NCI-H2029 (cell line): ENCODE measurements at regions not wholly inside any gene's neighbourhood (a gene's known extent, or its start where the extent isn't known, plus 50 kb on each side); places are given as distances from the start of the nearest gene placed in this dataset.

Source experiments
- DNase-seq: peaks from one replicate; lab custom pipeline; 2025; lab: John Stamatoyannopoulos, UW

- no peak for DNase-seq
These were observed 1503.7 kb downstream of the CDH11 start for GRCh38 chr16:63617990-63618763.

GRCh38 chr16:63617047-63617989, 1504.5 kb downstream of the CDH11 start:
- DNase-seq, result no peak

DNA sequence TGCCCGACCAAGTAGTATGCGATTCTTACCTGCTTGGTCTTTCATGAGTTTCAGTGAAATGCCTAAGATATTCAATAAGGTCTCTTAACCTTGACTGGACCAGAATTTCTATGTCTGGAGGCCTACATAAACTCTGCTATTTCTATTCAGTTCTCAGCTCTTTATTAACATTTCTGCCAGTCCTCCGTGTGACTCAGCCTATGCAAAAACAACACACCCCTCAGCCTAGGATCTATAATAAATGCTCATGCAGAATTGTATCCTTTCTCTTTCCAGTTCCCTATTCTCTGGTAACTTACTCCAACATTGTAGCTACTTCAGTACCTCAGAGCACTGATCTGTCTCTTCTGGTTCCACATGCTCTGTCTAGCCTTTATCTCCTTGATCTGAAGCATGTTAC, 1507.4 kb downstream of the CDH11 start:
- no peak for DNase-seq

DNA sequence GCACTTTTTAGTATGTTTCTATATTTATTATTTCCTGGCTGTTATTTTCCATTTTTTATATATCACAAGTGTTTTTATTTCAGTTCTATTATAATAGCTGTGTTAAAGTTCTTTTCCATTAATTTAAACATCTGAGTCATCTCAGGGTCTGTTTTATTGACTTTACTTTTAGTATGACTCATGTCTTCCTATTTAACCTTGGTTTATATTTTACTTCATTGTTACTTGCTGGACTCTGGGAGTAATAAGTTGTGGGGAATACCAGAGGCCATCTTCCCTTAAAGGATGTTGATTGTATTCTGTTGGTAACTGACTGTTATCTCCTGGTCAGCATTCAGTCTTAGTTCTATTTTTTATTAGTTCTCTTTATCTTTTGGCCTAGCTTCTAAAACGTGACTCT, 1508.2 kb downstream of the CDH11 start:
- no peak for DNase-seq

- DNase-seq, result no peak
These were observed 1509.2 kb downstream of the CDH11 start for GRCh38 chr16:63612462-63613227.

- no peak for DNase-seq
These were observed 1515.1 kb downstream of the CDH11 start for GRCh38 chr16:63606778-63607177.

DNA sequence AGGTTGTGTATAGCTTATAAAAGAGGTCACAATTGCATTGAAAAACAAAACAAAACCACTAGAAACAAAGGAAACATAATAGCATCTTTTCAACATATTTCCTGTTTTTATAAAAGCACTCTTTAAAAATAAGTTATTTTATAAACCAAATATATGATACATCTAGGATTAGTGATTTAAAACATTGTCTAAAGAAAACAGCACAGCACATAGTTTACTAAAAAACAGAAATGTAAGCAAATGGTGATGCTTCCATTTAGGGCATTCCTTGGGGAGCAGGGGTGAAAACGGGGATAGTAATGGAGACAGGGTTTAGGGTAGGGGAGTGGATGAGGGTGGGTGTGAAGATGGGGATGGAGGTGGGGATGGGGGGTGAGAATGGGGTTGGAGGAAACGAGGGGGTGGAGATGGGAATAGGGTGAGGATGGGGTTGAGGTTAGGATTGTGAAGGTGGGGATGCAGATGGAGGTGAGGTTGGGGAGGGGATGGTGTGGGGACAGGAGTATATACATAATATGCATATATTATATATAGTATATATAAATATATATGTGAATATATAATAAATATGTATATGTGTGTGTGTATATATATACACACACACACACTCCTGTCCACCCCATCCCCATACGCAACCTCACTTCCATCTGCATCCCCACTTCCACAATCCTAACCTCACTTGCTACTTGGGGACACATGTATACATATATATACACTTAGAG, 1519.5 kb downstream of the CDH11 start:
- DNase-seq, result no peak

- DNase-seq, result no peak
These were observed 1525.1 kb downstream of the CDH11 start for GRCh38 chr16:63596716-63597115.

DNA sequence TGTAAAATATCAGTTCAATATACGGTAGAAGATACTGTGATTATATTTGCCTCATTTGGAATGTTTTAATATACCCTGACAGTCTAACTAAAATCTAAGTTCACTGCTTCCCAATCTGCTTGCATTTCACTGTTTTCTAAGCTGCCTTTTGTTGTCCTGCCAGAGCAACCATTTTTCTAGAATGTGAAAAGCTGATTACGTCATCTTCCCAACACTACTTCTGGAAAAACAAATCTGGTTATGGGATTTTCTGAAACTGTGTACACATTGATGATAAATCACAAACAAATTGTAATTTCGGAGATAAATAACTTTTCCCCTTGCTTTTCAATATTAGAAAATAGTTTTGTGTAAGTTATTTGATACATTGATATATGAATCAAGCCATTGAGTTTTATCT, 1529.0 kb downstream of the CDH11 start:
- no peak for DNase-seq

DNA sequence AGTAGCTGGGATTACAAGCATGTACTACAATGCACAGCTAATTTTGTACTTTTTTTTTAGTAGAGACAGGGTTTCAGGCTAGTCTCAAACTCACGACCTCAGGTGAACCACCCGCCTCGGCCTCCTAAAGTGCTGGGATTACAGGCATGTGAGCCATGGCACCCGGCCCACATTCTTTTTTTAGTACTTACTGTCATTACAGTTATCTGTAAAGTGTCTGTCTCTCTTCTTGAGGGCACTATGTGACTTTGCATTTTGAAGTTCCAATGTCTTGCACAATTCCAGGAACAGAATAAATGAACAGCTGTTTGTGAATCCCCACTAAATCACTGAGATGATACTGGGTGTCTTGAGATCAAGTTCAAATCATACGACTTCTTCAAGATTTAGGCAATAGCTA, 1540.3 kb downstream of the CDH11 start:
- DNase-seq, result no peak

DNA sequence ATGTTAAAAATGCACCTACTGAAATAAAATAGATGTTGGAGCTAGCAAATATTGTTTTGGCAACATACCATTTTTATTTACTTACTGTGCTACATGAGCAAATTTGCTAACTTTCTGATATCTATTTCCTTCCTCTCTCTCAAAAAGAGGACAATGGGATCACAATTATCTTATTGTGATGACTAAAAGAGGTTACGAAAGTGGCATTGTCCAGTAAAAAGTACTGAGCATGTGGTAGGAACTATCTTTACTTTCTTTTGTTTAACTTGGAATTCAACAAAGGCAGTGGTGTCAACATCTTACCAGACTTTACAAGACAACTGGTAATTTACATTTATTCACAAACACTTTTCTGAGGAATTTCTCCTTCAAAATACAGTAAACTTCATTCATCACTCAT, 1542.6 kb upstream of the CDH8 start:
- DNase-seq, result no peak

GRCh38 chr16:63577891-63578290, 1541.7 kb upstream of the CDH8 start:
- DNase-seq, result no peak

- no peak for DNase-seq
These were observed 1538.8 kb upstream of the CDH8 start for GRCh38 chr16:63575041-63575440.

GRCh38 chr16:63568164-63568563, 1531.9 kb upstream of the CDH8 start:
- DNase-seq, result no peak

DNA sequence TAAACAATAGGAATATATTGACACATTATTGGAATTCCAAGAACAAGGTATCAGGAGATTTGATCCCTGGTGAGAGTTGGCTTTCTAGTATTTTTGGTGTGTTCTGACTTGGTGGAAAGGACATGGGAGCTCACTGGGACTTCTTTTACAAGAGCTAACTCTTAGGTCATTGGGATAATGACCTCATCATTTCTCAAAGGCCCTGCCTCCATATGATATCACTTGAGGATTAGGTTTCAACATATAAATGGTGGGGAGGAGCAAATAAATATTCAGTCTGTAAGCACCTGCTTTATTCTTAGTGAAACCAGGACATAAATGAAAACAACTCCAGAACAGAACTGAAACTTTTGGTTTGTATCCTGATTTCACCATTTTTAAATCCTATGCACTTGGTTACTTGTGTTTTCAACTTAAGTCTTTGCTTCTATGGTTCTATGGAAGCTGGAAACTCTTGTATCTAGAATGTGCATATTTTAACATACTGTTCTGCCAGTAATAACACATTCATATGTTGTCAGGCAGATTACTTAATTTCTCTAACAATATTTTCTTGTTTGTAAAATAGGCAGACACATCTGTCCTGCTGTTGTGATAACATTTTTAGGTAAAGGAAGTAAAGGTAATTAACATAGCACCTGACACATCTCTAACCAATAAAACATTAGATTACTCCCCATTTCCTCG, 1527.7 kb upstream of the CDH8 start:
- DNase-seq, result no peak

GRCh38 chr16:63553980-63554379, 1517.7 kb upstream of the CDH8 start:
- no peak for DNase-seq

- no peak for DNase-seq
These were observed 1503.0 kb upstream of the CDH8 start for GRCh38 chr16:63539276-63539675.

- DNase-seq, result no peak
These were observed 1494.7 kb upstream of the CDH8 start for GRCh38 chr16:63530974-63531373.

DNA sequence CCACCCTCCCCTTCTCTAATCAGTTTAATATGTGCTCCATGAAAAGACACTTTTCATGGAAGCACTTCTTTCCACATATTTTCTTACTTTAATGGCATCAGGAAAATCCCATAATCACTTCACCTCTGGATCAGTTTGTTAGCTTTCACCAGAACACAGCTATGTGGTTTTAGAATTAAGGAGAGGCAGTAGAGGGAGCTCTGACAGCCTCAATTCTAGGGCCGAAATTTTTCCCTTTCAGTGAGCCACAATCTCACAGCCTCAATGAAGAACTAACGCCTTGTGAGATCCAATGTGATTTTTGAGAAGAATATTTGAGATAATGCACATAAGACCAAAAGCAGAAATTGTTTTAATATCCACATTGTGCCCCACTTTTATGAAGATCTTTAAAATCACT, 1494.0 kb upstream of the CDH8 start:
- DNase-seq, result no peak

- no peak for DNase-seq
These were observed 1491.2 kb upstream of the CDH8 start for GRCh38 chr16:63527404-63527803.

- DNase-seq, result no peak
These were observed 1480.2 kb upstream of the CDH8 start for GRCh38 chr16:63516394-63516793.
